GM12874 (cell line): ENCODE measurements at regions not wholly inside any gene's neighbourhood (a gene's known extent, or its start where the extent isn't known, plus 50 kb on each side); places are given as distances from the start of the nearest gene placed in this dataset.

ENCODE experiments used
- CTCF ChIP-seq: IDR thresholded peaks from 2 replicates; pipeline ENCODE4 v1.5.1; 2011; ENCODE audit warnings: low read depth, mild to moderate bottlenecking, control low read depth, low read length, moderate library complexity; ENCODE audit not compliant: insufficient read depth

- TF ChIP-seq CTCF: no peak
Observed at GRCh38 chr3:10585945-10586344, 80.6 kb upstream of the ATP2B2 start.

- TF ChIP-seq CTCF: no peak
Observed at GRCh38 chr3:10594915-10595314, 89.5 kb upstream of the ATP2B2 start.

GRCh38 chr3:10596746-10597448 lies 91.5 kb upstream of the ATP2B2 start:
- TF ChIP-seq CTCF: no peak

GRCh38 chr3:10597733-10598132 lies 92.3 kb upstream of the ATP2B2 start:
- TF ChIP-seq CTCF: no peak

GRCh38 chr3:10599017-10599416 lies 93.6 kb upstream of the ATP2B2 start:
- TF ChIP-seq CTCF: no peak

- TF ChIP-seq CTCF: no peak
Observed at GRCh38 chr3:10599444-10599843, 94.1 kb upstream of the ATP2B2 start.

GRCh38 chr3:10600296-10600714 lies 94.9 kb upstream of the ATP2B2 start:
- TF ChIP-seq CTCF: no peak
